Progenitor cell of endocrine pancreas (in vitro differentiated cells): ENCODE measurements at regions not wholly inside any gene's neighbourhood (a gene's known extent, or its start where the extent isn't known, plus 50 kb on each side); places are given as distances from the start of the nearest gene placed in this dataset.

Source experiments
- DNase-seq: peaks from one replicate; pipeline ENCODE4 v3.0.0; 2021; ENCODE audit warnings: low spot score; ENCODE audit not compliant: unreplicated experiment
- H3K27ac Mint-ChIP-seq: 2 replicates; pipeline ENCODE4 v1.8.0; 2021; ENCODE audit warnings: mild to moderate bottlenecking, moderate library complexity, mixed read lengths
- H3K27me3 Mint-ChIP-seq: 2 replicates; pipeline ENCODE4 v1.8.0; 2021; ENCODE audit warnings: mixed read lengths
- H3K36me3 Mint-ChIP-seq: 2 replicates; pipeline ENCODE4 v1.8.0; 2022; ENCODE audit warnings: mixed read lengths; ENCODE audit not compliant: insufficient read depth
- H3K4me1 Mint-ChIP-seq: 2 replicates; pipeline ENCODE4 v1.8.0; 2021; ENCODE audit warnings: low read depth, mixed read lengths
- H3K4me3 Mint-ChIP-seq: 2 replicates; pipeline ENCODE4 v1.8.0; 2021; ENCODE audit warnings: low read depth, mild to moderate bottlenecking, moderate library complexity, mixed read lengths
- H3K9me3 Mint-ChIP-seq: 2 replicates; pipeline ENCODE4 v1.8.0; 2021; ENCODE audit warnings: low read depth, mixed read lengths
- TF ChIP-seq, protein P1 (sequence below): fragments of 200-600 bp; sonication (generic); IDR thresholded peaks from one replicate; pipeline ENCODE4 v1.5.0; 2021; ENCODE audit warnings: antibody characterized with exemption, mild to moderate bottlenecking; ENCODE audit not compliant: unreplicated experiment

DNA sequence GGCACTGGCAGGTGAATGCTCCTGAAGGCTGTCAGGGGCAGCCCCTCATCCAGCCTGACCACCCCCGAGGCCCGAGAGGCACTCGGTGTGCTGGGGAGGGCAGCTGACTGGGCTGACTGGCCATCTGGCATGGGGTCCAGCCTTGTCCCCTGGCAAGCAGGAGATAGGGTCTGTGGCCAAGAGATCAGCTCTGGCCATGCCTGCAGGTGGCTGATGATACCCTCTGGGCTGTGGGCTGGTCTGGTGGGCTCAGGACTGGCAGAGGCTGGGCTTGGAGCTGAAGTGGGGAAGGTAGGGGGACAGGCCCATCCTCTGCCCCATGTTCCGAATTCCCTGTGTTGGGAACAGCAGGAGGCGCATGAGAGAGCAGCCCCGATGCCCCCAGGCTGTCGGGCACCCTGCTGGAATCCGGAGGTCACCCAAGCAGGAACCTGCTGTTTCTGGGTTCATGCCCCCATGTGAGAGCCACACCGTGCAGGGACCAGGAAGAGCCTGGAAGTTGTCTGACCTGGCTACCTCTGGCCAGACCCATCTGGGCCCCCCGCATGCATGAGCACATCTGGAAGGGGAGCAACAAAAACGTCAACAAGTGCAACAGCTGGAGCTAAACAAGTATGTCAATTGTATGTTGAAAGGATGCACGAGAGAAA is 527.0 kb downstream of the TBC1D22A start:
- no peaks in the 10 kb centered on the region for H3K4me1 Mint-ChIP-seq
- no peak for DNase-seq
- H3K36me3 Mint-ChIP-seq, result peaks cover 6% of the 10 kb centered on the region
- TF ChIP-seq, protein P1, sequence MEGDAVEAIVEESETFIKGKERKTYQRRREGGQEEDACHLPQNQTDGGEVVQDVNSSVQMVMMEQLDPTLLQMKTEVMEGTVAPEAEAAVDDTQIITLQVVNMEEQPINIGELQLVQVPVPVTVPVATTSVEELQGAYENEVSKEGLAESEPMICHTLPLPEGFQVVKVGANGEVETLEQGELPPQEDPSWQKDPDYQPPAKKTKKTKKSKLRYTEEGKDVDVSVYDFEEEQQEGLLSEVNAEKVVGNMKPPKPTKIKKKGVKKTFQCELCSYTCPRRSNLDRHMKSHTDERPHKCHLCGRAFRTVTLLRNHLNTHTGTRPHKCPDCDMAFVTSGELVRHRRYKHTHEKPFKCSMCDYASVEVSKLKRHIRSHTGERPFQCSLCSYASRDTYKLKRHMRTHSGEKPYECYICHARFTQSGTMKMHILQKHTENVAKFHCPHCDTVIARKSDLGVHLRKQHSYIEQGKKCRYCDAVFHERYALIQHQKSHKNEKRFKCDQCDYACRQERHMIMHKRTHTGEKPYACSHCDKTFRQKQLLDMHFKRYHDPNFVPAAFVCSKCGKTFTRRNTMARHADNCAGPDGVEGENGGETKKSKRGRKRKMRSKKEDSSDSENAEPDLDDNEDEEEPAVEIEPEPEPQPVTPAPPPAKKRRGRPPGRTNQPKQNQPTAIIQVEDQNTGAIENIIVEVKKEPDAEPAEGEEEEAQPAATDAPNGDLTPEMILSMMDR, result no peak
- no peak overlapping the region for H3K4me3 Mint-ChIP-seq
- H3K27ac Mint-ChIP-seq, result no peak overlapping the region
- H3K27me3 Mint-ChIP-seq, result no peaks in the 10 kb centered on the region
- H3K9me3 Mint-ChIP-seq, result peaks cover 59% of the 10 kb centered on the region

DNA sequence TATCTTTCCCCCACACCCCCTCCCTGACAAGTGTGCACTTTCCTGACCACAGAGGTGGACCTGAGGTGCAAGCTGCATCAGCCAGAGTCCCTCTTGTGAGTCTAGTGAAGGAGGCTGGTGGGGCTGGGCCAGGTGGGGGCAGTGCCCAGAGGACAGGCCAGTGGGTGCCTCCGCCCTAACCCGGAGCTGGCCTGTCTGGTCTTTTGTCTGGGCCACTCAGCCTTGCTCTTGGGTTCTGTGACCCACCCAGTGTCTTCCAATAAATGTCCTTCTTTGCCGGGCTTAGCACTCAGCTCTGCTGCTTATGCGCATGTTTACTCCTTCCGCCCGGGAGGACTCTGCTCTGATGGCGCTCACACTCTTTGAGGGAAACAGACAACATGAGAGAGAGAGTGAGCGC is 526.2 kb downstream of the TBC1D22A start:
- no peak for DNase-seq
- peaks cover 53% of the 10 kb centered on the region for H3K9me3 Mint-ChIP-seq
- H3K27ac Mint-ChIP-seq, result no peak overlapping the region
- no peaks in the 10 kb centered on the region for H3K4me1 Mint-ChIP-seq
- H3K27me3 Mint-ChIP-seq, result no peaks in the 10 kb centered on the region
- peaks cover 6% of the 10 kb centered on the region for H3K36me3 Mint-ChIP-seq
- H3K4me3 Mint-ChIP-seq, result no peak overlapping the region
- TF ChIP-seq, protein P1, result no peak

DNA sequence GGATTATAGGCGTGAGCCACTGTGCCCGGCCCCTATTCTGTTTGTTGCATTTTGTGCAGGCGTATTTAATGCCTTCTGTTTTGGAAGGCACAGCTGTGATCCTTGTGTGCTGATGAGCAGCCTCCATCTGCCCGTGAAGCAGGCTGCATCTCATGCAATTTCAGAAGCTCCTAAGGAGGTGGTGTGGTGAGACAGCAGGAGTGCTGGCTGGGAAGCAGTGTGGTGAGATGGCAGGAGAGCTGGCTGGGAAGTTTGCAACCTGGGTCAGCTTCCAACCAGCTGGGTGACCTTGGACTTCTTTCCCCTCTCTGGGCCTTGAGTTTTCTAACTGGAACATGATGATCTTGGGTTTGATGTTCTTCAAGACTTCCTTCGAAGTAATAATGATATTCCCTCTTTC is 525.1 kb downstream of the TBC1D22A start:
- TF ChIP-seq, protein P1, result no peak
- Mint-ChIP-seq H3K4me1 (no peaks in the 10 kb centered on the region), H3K27ac (no peak overlapping the region), H3K9me3 (peaks cover 50% of the 10 kb centered on the region), H3K27me3 (no peaks in the 10 kb centered on the region), H3K36me3 (peaks cover 6% of the 10 kb centered on the region), H3K4me3 (no peak overlapping the region)
- no peak for DNase-seq

DNA sequence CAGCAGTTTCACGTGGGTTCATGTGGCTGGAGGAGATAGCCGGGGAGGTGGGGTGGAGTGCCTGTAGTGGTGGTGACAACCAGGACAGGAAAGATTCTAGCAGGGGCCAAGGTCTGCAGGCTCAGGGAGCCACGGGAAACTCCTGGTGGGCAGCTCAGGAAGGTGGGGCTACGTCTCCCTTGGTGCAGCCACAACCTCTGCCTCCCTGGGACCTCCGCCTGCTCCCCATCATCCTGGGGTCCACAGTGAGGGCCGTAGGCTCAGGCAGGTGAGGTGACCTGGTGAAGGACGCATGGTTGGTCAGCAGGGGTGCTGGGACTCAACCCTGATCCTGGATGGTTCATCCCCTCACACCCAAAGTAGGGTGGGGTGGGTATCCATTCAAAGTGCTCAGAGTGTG is 524.1 kb downstream of the TBC1D22A start:
- H3K27ac Mint-ChIP-seq, result no peak overlapping the region
- no peak for DNase-seq
- peaks cover 8% of the 10 kb centered on the region for H3K36me3 Mint-ChIP-seq
- TF ChIP-seq, protein P1, result no peak
- H3K27me3 Mint-ChIP-seq, result no peaks in the 10 kb centered on the region
- H3K4me1 Mint-ChIP-seq, result no peaks in the 10 kb centered on the region
- peaks cover 53% of the 10 kb centered on the region for H3K9me3 Mint-ChIP-seq
- no peak overlapping the region for H3K4me3 Mint-ChIP-seq

DNA sequence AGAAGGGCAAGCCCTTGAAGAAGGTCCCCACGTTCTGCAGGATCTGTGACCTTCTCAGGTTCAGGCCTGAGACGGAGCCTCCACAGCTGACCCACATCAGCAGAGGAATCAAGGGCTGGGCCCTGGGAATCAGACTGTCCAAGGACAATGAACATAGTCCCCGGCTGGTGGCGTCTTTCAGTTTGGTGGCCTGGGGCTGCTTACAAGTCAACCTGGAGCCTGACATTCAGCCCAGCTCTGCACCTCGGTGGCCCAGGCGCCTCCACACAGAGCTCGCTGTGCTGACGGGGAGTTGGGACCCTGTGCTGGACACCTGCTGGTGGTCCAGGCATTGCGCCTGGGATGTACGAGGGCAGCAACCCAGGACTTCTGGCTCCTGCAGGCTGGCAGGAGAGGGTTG is 523.5 kb downstream of the TBC1D22A start:
- Mint-ChIP-seq H3K4me3 (no peak overlapping the region), H3K27ac (no peak overlapping the region), H3K9me3 (peaks cover 53% of the 10 kb centered on the region), H3K36me3 (peaks cover 8% of the 10 kb centered on the region), H3K27me3 (no peaks in the 10 kb centered on the region), H3K4me1 (no peaks in the 10 kb centered on the region)
- TF ChIP-seq, protein P1, result no peak
- no peak for DNase-seq
